ENCODE measurements at regions not wholly inside any gene's neighbourhood (a gene's known extent, or its start where the extent isn't known, plus 50 kb on each side); places are given as distances from the start of the nearest gene placed in this dataset.

DNA sequence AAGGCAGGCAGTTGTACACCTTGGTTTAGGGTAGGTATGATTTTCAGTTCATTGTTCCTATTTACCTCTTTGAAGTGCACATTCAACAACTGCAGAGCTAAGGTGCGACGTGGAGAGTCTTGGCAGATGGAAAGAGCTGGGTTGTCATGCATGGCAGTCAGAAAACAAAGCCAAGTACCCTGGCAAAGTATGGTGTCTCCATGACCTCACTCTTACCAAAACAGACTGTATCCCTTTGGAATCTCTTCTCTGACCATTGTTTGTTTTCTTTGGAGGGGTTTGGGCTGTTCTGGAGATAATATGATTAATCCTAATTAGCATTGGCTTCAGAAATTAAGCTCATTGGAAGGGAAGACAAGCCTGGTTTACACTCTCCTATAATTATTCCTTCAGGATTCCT is 665.7 kb downstream of the DNAH5 start:
- Histone ChIP-seq H3K9me3 (ENCODE audit: control insufficient read depth in 1 of 2, insufficient read depth in 1 of 2, low read depth in 1 of 2, low read length in 2 of 2) (peaks cover 5 to 17% of the 10 kb centered on the region in 2 experiments; a peak in 3 of 4 replicates), H2AFZ (ENCODE audit: low read depth, low read length, poor library complexity, severe bottlenecking) (no peak overlapping the region), H4K20me1 (ENCODE audit: insufficient read depth) (no peaks in the 10 kb centered on the region; the same call in 1 of the 2 replicates), H3K4me2 (ENCODE audit: low read length) (no peak overlapping the region), H3K79me2 (ENCODE audit: insufficient read depth, low read length) (no peaks in the 10 kb centered on the region), H3K4me3 (replicated peaks in 1 of 2; ENCODE audit: low read depth in 1 of 2, low read length in 2 of 2) (no peak overlapping the region), H3K36me3 (ENCODE audit: control insufficient read depth in 1 of 2, insufficient read depth in 2 of 2, low read length in 2 of 2) (no peaks in the 10 kb centered on the region), H3K27me3 (ENCODE audit: insufficient read depth, low read length) (no peaks in the 10 kb centered on the region), H3K27ac (ENCODE audit: low read depth, low read length) (no peak overlapping the region), H3K9ac (ENCODE audit: low read length) (no peak overlapping the region), H3K4me1 (ENCODE audit: control insufficient read depth in 1 of 2, insufficient read depth in 2 of 2, low read length in 2 of 2) (no peaks in the 10 kb centered on the region), H3K9me2 (ENCODE audit: insufficient read depth) (no peaks in the 10 kb centered on the region)
- DNase-seq (ENCODE audit: low read depth, low spot score) (no peak), ATAC-seq (no peak)
- CTCF ChIA-PET: interaction anchor here (1.5 kb wide), 1 partner anchor 9 kb away, joined by 4 read pairs; no protein-coding TSS in a partner anchor
- intact Hi-C loops (cut with micrococcal nuclease): no loop called here
- RAD21 ChIA-PET (ENCODE audit: low non-redundant PET in 1 of 2, low total read pairs in 2 of 2, uncharacterized antibody in 2 of 2, unreplicated experiment in 2 of 2): no interaction called here
- BruUV-seq (replicated peaks): no TSS peak
- POLR2A ChIA-PET: no interaction called here
- TF ChIP-seq RAD21 (IDR thresholded peaks at IDR 0.05; ENCODE audit: low read depth): no peak

DNA sequence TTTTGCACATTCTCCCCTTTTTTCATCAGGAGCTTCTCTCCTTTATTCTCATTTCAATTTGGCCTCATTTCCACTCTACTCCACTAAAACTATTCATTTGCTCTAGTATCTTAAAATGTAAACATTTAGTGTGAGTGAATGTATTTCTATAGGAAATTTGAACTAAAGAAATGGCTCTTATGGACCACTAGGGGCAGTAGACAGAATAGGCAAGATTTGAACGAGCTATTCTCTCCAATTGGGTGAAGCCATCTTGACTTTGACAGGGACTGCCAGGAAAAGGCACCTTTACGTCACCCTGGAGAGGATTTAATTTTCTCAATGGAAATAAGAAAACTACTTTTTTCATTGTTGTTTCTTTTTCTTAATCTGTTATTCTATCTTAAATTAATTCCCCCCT is 666.3 kb downstream of the DNAH5 start:
- H3K9me2 ChIP-seq (ENCODE audit: insufficient read depth): no peaks in the 10 kb centered on the region
- no peak overlapping the region for H2AFZ ChIP-seq (ENCODE audit: low read depth, low read length, poor library complexity, severe bottlenecking)
- no peaks in the 10 kb centered on the region for H3K27me3 ChIP-seq (ENCODE audit: insufficient read depth, low read length)
- no TSS peak for BruUV-seq (replicated peaks)
- no peaks in the 10 kb centered on the region for H3K79me2 ChIP-seq (ENCODE audit: insufficient read depth, low read length)
- intact Hi-C loops (cut with micrococcal nuclease): no loop called here
- H3K4me2 ChIP-seq (ENCODE audit: low read length): no peak overlapping the region
- no peak overlapping the region for H3K9ac ChIP-seq (ENCODE audit: low read length)
- H3K36me3 ChIP-seq (ENCODE audit: control insufficient read depth in 1 of 2, insufficient read depth in 2 of 2, low read length in 2 of 2): no peaks in the 10 kb centered on the region
- H3K4me3 ChIP-seq (replicated peaks in 1 of 2; ENCODE audit: low read depth in 1 of 2, low read length in 2 of 2): no peak overlapping the region
- ChIA-PET CTCF (interaction anchor here (1.5 kb wide), 1 partner anchor 10 kb away, joined by 4 read pairs; no protein-coding TSS in a partner anchor), POLR2A (no interaction called here), RAD21 (ENCODE audit: low non-redundant PET in 1 of 2, low total read pairs in 2 of 2, uncharacterized antibody in 2 of 2, unreplicated experiment in 2 of 2) (no interaction called here)
- no peaks in the 10 kb centered on the region for H3K4me1 ChIP-seq (ENCODE audit: control insufficient read depth in 1 of 2, insufficient read depth in 2 of 2, low read length in 2 of 2)
- ATAC-seq: no peak
- no peaks in the 10 kb centered on the region; the same call in 1 of the 2 replicates for H4K20me1 ChIP-seq (ENCODE audit: insufficient read depth)
- no peak for TF ChIP-seq ZFX (IDR thresholded peaks at IDR 0.05)
- no peak for TF ChIP-seq POLR2A (IDR thresholded peaks at IDR 0.05; ENCODE audit: borderline replicate concordance, extremely low read depth, insufficient read depth, insufficient read length)
- TF ChIP-seq, protein P1, sequence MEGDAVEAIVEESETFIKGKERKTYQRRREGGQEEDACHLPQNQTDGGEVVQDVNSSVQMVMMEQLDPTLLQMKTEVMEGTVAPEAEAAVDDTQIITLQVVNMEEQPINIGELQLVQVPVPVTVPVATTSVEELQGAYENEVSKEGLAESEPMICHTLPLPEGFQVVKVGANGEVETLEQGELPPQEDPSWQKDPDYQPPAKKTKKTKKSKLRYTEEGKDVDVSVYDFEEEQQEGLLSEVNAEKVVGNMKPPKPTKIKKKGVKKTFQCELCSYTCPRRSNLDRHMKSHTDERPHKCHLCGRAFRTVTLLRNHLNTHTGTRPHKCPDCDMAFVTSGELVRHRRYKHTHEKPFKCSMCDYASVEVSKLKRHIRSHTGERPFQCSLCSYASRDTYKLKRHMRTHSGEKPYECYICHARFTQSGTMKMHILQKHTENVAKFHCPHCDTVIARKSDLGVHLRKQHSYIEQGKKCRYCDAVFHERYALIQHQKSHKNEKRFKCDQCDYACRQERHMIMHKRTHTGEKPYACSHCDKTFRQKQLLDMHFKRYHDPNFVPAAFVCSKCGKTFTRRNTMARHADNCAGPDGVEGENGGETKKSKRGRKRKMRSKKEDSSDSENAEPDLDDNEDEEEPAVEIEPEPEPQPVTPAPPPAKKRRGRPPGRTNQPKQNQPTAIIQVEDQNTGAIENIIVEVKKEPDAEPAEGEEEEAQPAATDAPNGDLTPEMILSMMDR (IDR thresholded peaks at IDR 0.05 in 2 of 3, conservative IDR thresholded peaks at IDR 0.05 in 1 of 3; ENCODE audit: borderline replicate concordance in 1 of 3, insufficient read depth in 1 of 3, low read depth in 2 of 3, low read length in 2 of 3): peak in 2 of 3 experiments; percentile 34 to 40; a peak in 4 of 6 replicates
- H3K9me3 ChIP-seq (ENCODE audit: control insufficient read depth in 1 of 2, insufficient read depth in 1 of 2, low read depth in 1 of 2, low read length in 2 of 2): peaks cover 5 to 12% of the 10 kb centered on the region in 2 experiments; a peak in 3 of 4 replicates
- no peak for DNase-seq (ENCODE audit: low read depth, low spot score)
- H3K27ac ChIP-seq (ENCODE audit: low read depth, low read length): no peak overlapping the region

All from HCT116 (cell line).